ENCODE measurements at regions not wholly inside any gene's neighbourhood (a gene's known extent, or its start where the extent isn't known, plus 50 kb on each side); places are given as distances from the start of the nearest gene placed in this dataset.

GRCh38 chr3:21357241-21357640 is 393.8 kb downstream of the ZNF385D start:
- no peak for DNase-seq (ENCODE audit: low read depth)

GRCh38 chr3:21356402-21356801 is 394.6 kb downstream of the ZNF385D start:
- no peak for DNase-seq (ENCODE audit: low read depth)

DNA sequence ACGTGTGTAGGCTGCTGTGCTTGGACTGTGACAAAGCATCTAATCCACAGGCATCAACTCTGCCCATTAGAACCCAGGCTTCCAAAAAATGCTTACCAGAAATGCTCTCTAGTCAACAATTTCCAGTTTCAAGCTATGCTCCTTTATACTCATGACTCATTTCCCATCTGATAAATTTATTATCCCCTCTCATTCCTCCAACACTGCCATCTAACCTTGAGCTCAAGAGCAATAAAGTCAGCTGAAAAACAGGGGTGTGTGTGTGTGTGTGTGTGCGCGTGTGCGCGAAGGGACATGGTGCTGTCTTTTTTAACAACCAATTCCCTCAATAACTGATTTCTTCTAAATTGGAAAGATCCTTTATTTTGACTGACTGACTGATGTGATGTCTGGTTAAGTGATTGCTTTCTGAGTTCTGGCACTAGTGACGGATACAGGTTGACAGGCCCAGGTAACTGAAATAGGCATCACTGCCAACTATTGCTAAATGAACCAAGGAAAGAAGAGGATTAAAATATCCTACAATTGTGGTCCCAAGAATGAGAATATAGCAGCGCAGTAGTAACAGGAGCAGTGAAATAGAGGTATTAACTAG is 405.5 kb downstream of the ZNF385D start:
- DNase-seq (ENCODE audit: low read depth) = no peak

GRCh38 chr3:21331857-21332256 is 419.2 kb downstream of the ZNF385D start:
- no peak for DNase-seq (ENCODE audit: low read depth)

- DNase-seq (ENCODE audit: low read depth) = no peak
Observed at GRCh38 chr3:21331321-21331720, 419.7 kb downstream of the ZNF385D start.

DNA sequence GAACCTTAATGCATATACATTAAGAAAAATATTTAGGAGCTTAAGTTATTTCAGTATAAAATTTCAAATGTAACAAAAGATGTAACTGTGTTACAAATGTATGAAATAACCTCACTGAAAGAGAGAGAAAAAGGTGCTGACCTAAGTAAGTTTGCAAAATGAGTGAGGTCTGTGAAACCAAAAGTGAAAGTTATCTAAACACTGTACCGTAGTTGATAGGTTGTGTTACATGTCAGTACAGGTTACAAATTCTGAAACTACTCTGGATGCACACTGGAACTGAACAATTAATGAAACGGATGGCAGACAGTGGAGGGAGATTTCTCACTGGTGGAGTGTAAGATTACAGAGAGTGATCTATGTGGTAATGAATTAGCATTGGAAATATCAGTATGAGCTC is 420.7 kb downstream of the ZNF385D start:
- DNase-seq (ENCODE audit: low read depth) = no peak

DNA sequence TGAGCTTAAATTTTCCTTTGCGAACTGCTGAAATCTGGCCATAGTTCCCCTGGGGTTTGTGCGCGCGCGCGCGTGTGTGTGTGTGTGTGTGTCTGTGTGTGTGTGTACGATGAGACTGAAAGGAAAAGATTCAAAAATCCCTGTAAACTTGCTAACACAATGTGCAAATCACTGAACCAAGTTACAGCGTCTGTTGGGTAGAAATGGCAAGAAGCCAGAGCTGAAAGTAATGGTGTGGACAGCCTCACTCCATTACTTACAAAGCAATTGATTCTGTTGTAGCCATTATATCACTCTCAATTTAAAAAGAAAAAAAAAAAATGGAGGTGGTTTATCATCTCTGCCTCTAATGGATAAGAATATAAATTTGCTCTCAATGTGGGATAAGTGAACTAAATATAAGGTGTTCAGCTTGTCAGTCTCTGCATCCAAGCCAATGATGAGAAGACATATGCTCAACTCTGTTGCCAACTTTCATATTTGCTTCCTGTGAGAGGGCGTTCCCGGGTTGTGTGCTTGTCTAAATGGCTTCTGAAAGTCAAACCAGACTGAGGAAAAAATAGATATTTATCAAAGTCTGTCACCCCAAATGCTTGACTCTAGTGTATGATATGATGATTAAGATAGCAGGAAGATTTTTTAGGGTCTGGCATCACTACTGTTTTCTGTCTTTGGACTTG is 422.2 kb downstream of the ZNF385D start:
- DNase-seq (ENCODE audit: low read depth) = no peak

- DNase-seq (ENCODE audit: low read depth) = no peak
Observed at GRCh38 chr3:21326704-21327475, 424.1 kb downstream of the ZNF385D start.

DNA sequence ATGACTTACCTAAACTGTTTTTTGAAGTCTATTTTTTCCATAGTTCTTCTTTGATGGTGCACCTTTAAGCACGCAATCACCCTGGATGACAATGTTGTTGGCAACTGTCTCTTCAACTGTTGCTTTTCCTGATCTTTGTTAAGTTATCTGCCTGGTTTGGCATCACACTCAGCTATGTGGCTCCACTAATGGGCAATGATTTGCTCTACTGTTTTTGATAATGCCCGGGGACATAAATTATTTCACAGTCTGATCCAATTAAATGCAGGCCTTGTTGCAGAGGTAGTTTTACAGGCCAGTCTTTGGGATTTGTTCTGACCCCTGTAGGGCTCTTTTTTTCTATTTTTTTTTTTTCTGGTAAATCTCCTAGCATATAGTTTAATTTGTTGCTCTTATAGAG is 436.3 kb downstream of the ZNF385D start:
- DNase-seq (ENCODE audit: low read depth) = no peak

DNA sequence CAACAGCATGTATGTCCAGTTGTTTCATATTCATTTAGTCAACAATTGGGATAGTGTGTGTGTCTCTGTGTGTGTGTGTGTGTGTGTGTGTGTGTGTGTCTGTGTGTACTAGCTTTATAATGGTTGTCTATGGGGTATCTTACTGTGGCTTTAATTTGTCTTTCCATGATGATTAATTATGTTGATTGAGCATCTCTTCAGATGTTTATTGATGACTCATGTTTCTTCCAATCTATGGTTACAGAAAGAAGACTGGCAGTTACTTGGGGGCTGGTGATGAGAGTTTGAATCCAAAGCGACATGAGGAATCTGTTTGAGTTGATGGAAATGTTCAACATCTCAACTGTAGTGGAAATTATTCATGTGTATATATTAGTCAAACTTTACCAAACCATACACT is 440.1 kb downstream of the ZNF385D start:
- DNase-seq (ENCODE audit: low read depth) = no peak

DNA sequence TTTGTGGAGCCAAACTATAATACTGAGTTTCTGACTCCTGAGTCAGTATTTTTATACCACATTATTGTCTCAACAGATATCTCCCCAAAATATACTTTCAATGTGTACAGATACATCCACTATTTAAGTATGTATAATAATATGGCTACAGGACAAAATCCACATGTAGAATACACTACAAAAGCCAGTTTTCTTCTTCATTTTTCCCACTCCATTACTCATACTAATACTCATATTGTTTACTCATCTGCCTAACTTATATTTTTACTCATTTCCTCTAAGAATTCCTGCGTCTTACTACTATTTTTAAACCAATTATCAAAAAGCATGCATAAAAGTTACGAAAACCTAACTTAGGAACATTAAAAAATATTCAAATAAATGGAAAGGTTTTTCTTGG is 440.8 kb downstream of the ZNF385D start:
- no peak for DNase-seq (ENCODE audit: low read depth)

DNA sequence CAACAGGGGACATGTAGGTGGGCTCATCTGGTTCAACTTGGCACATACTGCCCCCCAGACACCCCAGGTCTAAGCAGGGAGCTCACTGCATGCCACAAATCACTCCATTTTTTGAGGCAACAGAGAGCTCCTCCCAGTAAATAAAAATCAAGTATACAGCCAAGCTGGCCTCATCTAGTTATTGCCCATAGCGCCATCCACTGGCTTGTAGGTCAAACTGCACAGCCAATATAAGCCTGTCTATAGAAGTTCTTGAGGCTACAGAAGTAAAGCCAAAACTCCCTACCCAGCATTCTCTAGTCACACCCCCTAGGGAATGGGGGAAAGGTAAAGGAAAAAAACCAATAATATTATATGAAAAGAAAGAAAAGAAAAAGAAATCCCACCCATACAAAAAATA is 453.7 kb downstream of the ZNF385D start:
- no peak for DNase-seq (ENCODE audit: low read depth)

GRCh38 chr3:21294768-21295167 is 456.2 kb downstream of the ZNF385D start:
- DNase-seq (ENCODE audit: low read depth) = no peak

GRCh38 chr3:21292971-21293370 is 458.0 kb downstream of the ZNF385D start:
- DNase-seq (ENCODE audit: low read depth) = no peak

GRCh38 chr3:21290557-21290956 is 460.5 kb downstream of the ZNF385D start:
- no peak for DNase-seq (ENCODE audit: low read depth)

- DNase-seq (ENCODE audit: low read depth) = no peak
Observed at GRCh38 chr3:21274079-21274571, 476.9 kb downstream of the ZNF385D start.

GRCh38 chr3:21273259-21274025 is 477.6 kb downstream of the ZNF385D start:
- no peak for DNase-seq (ENCODE audit: low read depth)

GRCh38 chr3:21271606-21272016 is 479.4 kb downstream of the ZNF385D start:
- DNase-seq (ENCODE audit: low read depth) = no peak

DNA sequence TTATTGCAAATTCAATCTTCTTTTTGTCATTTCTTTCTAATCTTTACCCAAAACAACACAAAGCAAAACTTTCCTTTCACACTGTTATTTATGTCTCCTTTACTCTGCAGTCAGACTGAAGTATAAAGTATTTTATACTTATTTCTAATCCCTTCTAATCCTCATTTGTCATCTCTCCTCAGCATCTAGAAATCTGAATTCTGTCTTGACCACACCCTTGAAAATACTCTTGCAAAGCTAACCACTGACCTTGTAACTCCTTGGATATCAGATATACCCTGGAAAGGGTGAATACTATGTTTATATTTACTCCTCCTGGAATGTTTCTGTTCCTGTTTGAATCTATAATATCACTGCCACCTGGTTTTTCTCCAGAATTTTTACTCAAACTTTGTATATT is 481.1 kb downstream of the ZNF385D start:
- DNase-seq (ENCODE audit: low read depth) = no peak

- no peak for DNase-seq (ENCODE audit: low read depth)
Observed at GRCh38 chr3:21260507-21260906, 490.5 kb downstream of the ZNF385D start.

GRCh38 chr3:21259896-21260295 is 491.1 kb downstream of the ZNF385D start:
- no peak for DNase-seq (ENCODE audit: low read depth)

DNA sequence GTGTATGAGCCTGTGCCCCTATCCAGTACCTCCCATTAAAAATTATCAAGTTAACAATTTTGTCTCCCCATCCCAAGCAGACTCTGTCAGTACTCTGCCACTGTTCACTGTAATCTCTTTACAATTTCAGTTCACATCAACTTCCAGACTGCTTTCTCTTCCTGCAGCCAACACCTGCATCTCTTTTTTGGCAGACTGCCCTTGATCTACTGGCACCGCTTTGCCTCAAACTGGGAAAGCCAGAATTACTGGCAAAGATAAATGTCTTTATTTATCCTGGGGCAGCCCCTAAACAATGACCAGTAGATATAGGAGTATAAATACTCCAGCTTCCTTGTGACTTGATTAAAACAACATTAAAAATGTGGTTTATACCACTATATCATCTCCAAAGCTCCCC is 494.1 kb downstream of the ZNF385D start:
- no peak for DNase-seq (ENCODE audit: low read depth)
